ENCODE measurements at regions not wholly inside any gene's neighbourhood (a gene's known extent, or its start where the extent isn't known, plus 50 kb on each side); places are given as distances from the start of the nearest gene placed in this dataset.

DNA sequence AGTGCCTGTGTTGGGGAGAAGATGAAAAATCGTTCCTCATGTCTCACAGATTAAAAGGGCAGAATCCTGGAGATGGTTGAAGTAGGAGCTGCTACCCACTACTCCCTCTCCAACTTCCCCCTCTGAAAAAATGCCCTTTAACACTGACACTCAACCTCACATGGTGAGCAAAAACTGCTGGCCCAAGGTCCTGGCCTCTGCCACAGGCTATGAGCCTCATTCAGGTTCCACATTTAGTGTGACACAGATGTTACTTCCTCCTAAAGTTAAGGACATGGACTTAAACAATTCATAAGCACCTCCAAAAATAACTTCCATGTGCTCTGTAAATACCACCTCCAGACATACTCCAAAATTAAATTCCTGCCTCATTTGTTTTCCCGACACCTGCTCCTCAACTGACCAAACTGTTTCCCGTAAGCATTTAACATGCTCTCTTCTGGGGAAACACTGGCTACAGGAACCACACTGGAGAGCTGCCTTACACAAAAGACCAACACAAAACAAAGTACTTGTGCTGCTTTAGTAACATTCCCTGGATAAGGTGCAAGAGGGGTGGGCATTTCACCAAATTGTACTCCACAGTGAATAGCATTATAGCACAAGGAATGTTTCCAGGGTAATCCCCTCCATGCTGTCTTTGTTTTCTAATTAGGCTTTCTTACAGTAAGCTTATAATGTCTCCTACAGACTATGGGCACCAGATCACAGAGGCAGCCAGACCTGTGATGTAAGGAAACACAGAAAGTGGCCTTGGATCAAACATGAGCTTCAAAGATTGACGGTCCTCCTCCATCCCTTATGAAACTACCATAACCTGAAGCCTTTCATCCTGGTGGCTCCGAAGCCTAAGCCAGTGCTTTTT is 57.0 kb downstream of the PHLDA1 start:
- no peak for DNase-seq (ENCODE audit: low read depth in 2 of 2)

- DNase-seq (ENCODE audit: low read depth in 2 of 2): no peak
These were observed 60.3 kb downstream of the PHLDA1 start for GRCh38 chr12:75971253-75971652.

DNA sequence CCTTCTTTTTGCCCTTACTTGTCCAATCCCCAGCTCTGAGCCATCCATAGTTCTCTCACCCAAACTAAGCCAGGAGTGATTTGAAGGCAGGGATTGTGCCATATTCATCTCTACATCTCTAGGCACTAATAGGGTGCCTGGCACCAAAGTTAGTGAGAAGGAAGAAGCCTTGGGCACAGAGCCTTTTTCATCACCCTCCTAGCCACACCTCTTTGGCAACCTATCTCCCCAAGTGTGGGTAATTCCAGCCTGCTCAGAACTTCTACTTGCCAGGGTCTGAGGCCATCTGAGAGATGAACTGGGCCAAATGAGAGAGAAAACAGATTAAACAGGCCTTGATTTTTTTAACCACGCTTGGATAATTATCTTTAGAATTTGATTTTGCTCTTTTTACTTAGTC is 61.3 kb downstream of the PHLDA1 start:
- DNase-seq (ENCODE audit: low read depth in 2 of 2): no peak

- no peak for DNase-seq (ENCODE audit: low read depth in 2 of 2)
These were observed 61.8 kb downstream of the PHLDA1 start for GRCh38 chr12:75969768-75970167.

- DNase-seq (ENCODE audit: low read depth in 2 of 2): no peak
These were observed 65.9 kb downstream of the PHLDA1 start for GRCh38 chr12:75965661-75966060.

DNA sequence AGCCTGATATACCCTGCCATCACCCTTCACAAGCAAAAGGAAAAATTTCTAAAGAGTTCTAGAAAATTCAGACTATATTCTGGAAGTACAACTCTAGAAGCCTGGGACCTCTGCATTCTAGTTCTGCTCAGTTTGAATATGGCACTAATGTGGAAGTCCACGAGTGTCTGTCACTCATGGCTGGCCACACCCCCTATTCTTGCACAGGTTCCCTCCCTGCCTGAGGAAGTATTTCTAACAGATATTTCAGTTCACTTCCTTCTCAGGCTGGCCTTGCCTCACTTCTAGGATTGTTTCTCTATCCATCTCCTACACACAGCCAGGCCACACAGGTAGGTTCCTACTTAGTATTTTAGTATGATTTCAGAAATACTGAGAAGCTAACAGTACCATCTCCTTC is 67.4 kb downstream of the PHLDA1 start:
- no peak for DNase-seq (ENCODE audit: low read depth in 2 of 2)

DNA sequence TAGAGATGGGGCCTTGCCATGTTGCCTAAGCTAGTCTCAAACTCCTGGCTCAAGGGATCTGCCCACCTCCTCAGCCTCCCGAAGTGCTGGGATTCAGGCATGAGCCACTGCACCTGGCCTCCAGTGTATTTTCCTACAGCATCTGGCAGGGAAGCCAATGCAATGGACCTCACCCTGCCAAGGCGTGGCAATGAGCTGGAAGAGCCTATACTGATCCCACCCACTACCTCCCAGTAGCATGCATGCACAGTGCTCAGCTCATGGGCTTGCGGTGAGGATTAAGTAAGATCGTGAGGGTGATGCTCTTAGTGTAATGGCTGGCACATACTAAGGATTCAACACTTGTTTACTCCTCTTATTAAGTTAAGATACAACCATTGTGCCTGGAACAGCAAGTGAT is 69.7 kb downstream of the PHLDA1 start:
- no peak for DNase-seq (ENCODE audit: low read depth in 2 of 2)

- no peak for DNase-seq (ENCODE audit: low read depth in 2 of 2)
These were observed 70.5 kb downstream of the PHLDA1 start for GRCh38 chr12:75960954-75961661.

DNA sequence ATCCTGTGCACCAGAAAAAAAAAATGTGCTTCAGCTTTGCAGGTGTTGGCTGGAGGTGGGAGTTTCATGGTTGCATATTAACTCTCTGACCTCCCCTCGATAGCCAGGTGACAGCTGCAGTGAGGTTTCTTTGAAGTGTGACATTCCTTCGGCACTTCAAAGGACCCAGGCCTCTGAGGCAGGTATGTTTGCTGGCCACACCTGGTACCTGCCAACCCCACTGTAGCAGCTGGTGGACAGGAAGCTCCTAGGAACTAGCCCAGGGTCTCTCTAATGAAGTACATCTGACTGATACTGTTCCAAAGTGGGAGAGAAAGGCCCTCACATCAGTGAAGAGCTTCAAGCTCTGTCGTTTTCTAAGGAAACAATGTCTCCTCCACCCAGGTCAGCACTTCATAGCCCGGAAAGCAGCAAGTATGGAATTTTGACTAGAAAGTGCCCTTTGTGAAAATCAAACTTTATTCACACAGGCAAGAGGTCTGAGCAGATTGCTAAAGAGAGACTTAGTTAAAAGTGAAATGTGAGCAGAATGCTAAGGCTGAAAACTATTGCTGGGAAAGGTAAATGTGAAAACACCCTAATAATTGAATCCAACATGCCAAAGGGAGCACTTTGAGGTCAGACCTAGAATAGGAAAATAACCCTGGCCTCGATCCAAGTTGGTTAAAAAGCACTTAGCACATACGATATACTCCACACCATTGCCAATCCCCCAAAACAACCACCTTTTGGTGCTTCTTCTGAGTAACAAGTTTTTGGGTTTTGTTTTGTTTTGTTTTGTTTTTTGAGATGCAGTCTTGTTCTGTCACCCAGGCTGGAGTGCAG is 71.3 kb downstream of the PHLDA1 start:
- no peak for DNase-seq (ENCODE audit: low read depth in 2 of 2)

DNA sequence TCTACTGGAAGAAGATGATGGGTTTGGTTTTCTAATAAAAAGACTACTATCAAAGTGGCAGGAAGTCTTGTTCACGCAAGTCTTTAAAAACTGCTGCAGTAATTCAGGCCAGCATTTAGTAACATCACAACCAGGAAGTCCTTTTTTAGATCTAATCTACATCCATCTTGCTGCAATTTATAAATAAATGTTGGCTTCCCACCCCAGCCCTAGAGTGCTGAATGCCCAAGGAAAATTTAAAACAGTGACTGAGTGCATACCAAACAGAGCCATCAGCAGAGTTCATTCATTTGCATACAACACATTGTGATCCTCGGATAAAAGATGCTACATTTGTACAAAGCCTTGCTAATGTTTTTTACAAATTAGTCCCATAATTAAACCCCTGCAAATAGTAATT is 72.1 kb downstream of the PHLDA1 start:
- DNase-seq (ENCODE audit: low read depth in 2 of 2): no peak

DNA sequence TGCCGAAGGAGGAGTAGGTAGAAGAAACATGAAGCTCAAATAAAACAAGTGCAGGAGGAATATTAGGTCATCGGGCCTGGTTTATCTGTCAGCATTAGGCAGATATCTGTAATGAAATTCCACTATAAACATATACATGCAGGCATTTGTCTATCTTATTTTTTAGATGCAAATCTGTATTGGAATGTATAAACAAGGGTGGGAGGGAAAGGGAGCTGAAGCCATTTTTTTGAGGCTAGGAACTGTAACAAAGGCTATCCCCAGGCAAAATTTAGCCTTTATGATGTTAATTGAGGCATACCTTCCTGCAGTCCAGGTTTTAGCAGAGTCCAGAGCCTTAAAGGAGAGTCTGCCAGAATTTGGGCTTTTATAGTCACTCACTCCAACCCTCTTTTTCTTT is 72.5 kb downstream of the PHLDA1 start:
- DNase-seq (ENCODE audit: low read depth in 2 of 2): no peak

DNA sequence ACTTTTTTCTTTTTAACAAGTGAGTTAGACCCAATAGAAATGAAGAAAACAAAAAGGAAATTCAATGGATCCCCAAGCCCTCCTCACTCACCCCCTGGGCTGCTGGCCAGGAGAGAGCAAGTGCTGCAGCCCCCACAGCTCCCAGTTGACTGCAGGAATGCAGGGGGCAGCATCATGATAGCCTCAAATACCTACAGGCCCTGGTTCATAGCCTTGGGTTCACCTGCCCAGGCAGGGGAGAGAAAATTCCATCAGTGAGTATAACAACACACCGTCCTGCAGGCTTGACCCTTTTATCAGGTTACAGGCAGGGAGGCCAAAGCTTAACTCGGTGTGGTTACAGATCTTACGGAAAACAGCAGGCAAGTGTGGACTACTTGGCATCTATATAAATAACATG is 76.3 kb downstream of the PHLDA1 start:
- no peak for DNase-seq (ENCODE audit: low read depth in 2 of 2)

- no peak for DNase-seq (ENCODE audit: low read depth in 2 of 2)
These were observed 76.8 kb downstream of the PHLDA1 start for GRCh38 chr12:75954749-75955148.

- no peak for DNase-seq (ENCODE audit: low read depth in 2 of 2)
These were observed 77.5 kb downstream of the PHLDA1 start for GRCh38 chr12:75954041-75954440.

GRCh38 chr12:75953312-75953906 is 78.2 kb downstream of the PHLDA1 start:
- no peak for DNase-seq (ENCODE audit: low read depth in 2 of 2)

GRCh38 chr12:75951399-75952278 is 79.9 kb downstream of the PHLDA1 start:
- DNase-seq (ENCODE audit: low read depth in 2 of 2): no peak

- DNase-seq (ENCODE audit: low read depth in 2 of 2): no peak
These were observed 84.3 kb downstream of the PHLDA1 start for GRCh38 chr12:75947156-75947723.

DNA sequence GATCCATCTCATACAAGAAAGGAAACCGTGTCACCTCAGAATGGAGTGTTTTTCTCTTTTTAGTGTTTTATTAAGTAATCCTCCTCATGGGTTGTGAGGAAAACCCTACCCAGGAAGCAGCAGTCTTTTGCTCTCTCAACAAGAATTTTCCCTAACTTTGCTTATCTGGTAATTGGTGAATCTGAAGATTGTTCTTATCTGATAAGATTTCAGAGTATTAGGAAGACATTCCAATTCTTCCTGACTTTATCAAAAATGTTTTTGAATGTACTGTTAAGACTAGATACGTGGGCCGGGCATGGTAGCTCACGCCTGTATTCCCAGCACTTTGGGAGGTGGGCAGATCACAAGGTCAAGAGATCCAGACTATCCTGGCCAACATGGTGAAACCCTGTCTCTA is 86.0 kb downstream of the PHLDA1 start:
- DNase-seq (ENCODE audit: low read depth in 2 of 2): no peak

GRCh38 chr12:75944905-75945432 is 86.6 kb downstream of the PHLDA1 start:
- no peak for DNase-seq (ENCODE audit: low read depth in 2 of 2)

Measured in activated CD4-positive, alpha-beta T cell treated with anti-CD3 and anti-CD28 coated beads for 24 hours (primary cell).